Activated naive CD8-positive, alpha-beta T cell treated with anti-CD3 and anti-CD28 coated beads for 36 hours (primary cell): ENCODE measurements at regions not wholly inside any gene's neighbourhood (a gene's known extent, or its start where the extent isn't known, plus 50 kb on each side); places are given as distances from the start of the nearest gene placed in this dataset.

Experiments
- DNase-seq: peaks from one replicate; pipeline ENCODE4 v3.0.0; 2021
- H3K27ac Mint-ChIP-seq: one replicate; pipeline ENCODE4 v1.8.0; 2022; ENCODE audit warnings: mild to moderate bottlenecking, moderate library complexity, mixed read lengths
- H3K27me3 Mint-ChIP-seq: one replicate; pipeline ENCODE4 v1.8.0; 2022; ENCODE audit warnings: mild to moderate bottlenecking, mixed read lengths
- H3K36me3 Mint-ChIP-seq: one replicate; pipeline ENCODE4 v1.8.0; 2021; ENCODE audit warnings: mild to moderate bottlenecking, mixed read lengths
- H3K4me1 Mint-ChIP-seq: one replicate; pipeline ENCODE4 v1.8.0; 2021; ENCODE audit warnings: mixed read lengths
- H3K4me3 Mint-ChIP-seq: one replicate; pipeline ENCODE4 v1.8.0; 2022; ENCODE audit warnings: mild to moderate bottlenecking, moderate library complexity, mixed read lengths
- H3K9me3 Mint-ChIP-seq: one replicate; pipeline ENCODE4 v1.8.0; 2022; ENCODE audit warnings: mixed read lengths

DNA sequence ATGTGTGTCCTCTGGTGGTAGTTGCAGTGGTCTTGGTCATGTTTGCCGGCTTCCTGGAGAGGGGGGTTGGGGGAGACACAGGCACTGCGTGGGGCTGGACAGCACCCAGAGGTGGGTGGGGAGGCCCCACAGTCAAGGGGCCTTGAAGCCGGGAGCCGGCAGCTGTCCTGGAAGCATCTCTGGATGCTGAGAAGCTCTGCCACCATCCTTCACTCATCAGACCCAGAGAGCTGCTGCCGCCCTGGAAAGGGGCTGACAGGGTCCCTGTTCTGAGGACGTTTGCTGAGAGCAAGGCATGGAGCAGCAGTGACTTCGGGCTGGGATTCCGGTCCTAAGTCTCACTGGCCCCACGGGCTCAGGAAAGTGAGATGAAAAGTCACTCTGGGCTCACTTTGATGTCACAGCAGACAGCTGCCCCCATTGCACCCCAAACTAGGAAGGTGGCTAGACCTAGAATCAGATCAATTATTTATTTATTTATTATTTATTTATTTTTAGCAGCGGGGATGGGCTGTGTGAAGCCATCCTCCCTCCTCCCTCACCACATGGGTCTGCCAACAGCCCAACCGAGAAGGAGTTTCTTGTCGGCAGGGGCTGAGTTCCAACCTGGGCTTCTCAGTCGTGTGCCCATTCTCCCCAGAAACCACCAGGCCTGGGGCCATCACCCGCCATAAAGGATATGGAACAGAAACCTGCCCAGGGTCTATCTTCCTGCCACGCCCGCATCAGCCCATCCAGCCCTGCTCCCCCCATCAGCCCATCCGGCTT, 547.4 kb downstream of the PTPRU start:
- Mint-ChIP-seq H3K36me3 (no peaks in the 10 kb centered on the region), H3K4me3 (no peak overlapping the region), H3K4me1 (no peaks in the 10 kb centered on the region), H3K9me3 (no peaks in the 10 kb centered on the region), H3K27ac (no peak overlapping the region), H3K27me3 (peaks cover 15% of the 10 kb centered on the region)
- no peak for DNase-seq

DNA sequence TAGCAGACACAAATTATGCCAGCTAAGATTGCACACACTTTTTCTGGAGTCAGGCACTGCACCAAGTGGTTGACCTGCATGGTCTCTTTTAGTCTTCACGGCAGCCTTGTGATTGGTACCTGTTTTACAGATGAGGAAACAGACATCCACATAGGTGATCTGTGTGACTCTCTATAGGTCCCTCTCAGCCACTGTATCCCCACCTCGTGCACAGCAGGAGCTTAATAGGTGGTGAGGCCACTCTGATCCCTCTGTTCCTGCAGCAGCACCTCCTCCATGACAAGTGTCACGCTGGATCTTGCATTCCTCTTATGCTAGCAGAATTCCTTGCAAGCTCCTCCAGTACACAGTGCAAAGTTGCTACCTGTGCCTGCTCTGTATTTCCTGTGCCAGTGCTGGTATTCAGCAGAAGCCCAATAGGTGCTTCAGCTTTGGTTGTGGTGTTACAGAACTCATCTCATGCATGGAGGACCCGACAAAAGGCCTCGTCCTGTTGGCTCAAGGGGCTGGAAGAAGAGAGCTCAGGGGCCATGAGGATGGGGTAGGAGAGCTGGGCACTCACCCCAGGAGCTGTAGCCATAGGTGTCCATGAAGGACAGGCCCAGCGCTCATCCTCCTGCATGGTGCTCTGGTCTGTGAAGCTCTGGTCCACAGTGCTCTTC, 546.7 kb downstream of the PTPRU start:
- H3K9me3 Mint-ChIP-seq = no peaks in the 10 kb centered on the region
- no peak overlapping the region for H3K27ac Mint-ChIP-seq
- H3K4me3 Mint-ChIP-seq = no peak overlapping the region
- H3K4me1 Mint-ChIP-seq = no peaks in the 10 kb centered on the region
- H3K36me3 Mint-ChIP-seq = no peaks in the 10 kb centered on the region
- peaks cover 17% of the 10 kb centered on the region for H3K27me3 Mint-ChIP-seq
- DNase-seq = no peak

DNA sequence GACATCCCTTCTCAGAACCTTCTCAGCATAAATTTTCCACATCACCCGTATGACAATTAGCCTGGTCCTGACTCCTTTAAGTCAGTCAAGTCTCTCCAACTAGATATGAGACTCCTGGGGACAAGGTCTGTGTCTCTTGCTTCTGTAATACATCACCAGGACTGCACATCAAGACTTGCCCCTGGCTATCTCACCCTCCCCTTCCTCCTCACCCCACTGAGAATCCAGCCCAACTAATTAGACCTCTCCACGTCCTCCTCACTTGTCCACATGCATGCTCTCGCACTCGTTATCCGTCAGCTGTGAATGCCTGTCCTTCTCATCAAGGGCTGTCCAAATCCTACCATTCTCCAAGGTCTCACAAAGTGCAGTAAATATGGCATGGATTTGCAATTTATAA, 542.8 kb downstream of the PTPRU start:
- Mint-ChIP-seq H3K27ac (no peak overlapping the region), H3K36me3 (no peaks in the 10 kb centered on the region), H3K9me3 (peaks cover 5% of the 10 kb centered on the region), H3K27me3 (peaks cover 26% of the 10 kb centered on the region), H3K4me1 (no peaks in the 10 kb centered on the region), H3K4me3 (no peak overlapping the region)
- DNase-seq = no peak

DNA sequence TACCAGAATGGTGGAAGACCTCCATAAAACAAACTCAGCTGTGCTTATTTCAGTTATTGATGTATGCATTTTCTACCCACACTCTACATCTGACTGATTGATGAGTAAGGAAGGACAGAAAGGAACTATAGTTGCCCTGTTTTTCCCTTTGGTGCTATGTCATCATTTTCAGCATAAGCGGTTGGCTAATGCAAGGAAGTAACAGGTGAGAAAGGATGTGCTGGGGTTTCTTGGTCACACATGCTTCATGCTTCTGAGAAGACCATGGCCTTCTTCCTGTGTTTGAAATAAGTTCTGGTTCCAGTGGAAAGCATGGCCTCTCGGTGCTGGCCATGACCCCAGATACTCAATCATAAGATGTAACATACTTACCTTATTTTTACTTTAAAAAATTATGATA, 541.2 kb downstream of the PTPRU start:
- DNase-seq = no peak
- Mint-ChIP-seq H3K4me1 (no peaks in the 10 kb centered on the region), H3K4me3 (no peak overlapping the region), H3K9me3 (peaks cover 5% of the 10 kb centered on the region), H3K27me3 (peaks cover 27% of the 10 kb centered on the region), H3K27ac (no peak overlapping the region), H3K36me3 (no peaks in the 10 kb centered on the region)

DNA sequence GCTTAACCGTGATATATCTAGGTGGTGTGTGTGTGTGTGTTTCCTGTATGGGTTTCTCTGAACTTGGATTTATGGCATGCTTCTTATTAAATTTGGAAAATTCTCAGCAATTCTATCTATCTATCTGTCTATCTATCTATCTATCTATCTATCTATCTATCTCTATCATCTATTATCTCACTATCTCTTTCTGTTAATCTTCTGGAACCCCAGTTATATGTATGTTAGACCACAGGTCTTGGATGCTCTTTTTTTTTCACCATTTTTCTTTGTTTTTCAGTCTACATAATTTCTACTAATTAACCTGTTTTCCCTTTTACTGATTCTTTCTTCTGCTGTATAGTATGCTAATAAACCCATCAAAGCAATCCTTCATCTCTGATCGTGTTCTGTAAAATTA, 538.0 kb downstream of the PTPRU start:
- Mint-ChIP-seq H3K36me3 (no peaks in the 10 kb centered on the region), H3K27ac (no peak overlapping the region), H3K27me3 (peaks cover 17% of the 10 kb centered on the region), H3K4me1 (no peaks in the 10 kb centered on the region), H3K9me3 (peaks cover 5% of the 10 kb centered on the region), H3K4me3 (no peak overlapping the region)
- DNase-seq = no peak

DNA sequence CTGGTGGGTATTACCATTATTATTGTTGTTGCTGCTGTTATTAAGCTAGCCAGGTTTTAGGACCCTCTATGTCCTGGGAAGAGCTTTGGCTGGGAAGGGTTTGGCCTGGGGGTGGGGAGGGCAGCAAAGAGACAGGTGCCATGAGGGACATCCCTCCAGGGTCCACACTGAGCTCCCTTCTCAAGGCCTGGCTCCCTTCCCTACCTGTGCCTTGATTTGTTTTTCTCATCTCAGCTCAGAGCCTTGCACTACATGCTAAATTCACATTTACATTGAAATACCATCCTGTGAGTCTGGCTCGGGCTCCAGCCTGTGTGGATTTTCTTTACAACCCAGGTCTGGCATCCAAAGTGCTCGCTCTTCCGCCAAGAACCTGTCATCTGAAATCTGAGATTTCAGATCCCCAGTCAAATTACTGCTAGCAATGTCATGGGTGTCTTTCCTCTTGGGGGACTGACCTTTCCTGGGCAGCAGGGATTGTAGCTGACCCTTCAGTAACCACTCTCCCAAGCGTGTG, 536.3 kb downstream of the PTPRU start:
- DNase-seq = no peak
- Mint-ChIP-seq H3K9me3 (peaks cover 5% of the 10 kb centered on the region), H3K36me3 (no peaks in the 10 kb centered on the region), H3K4me1 (no peaks in the 10 kb centered on the region), H3K27ac (no peak overlapping the region), H3K4me3 (no peak overlapping the region), H3K27me3 (peaks cover 13% of the 10 kb centered on the region)

DNA sequence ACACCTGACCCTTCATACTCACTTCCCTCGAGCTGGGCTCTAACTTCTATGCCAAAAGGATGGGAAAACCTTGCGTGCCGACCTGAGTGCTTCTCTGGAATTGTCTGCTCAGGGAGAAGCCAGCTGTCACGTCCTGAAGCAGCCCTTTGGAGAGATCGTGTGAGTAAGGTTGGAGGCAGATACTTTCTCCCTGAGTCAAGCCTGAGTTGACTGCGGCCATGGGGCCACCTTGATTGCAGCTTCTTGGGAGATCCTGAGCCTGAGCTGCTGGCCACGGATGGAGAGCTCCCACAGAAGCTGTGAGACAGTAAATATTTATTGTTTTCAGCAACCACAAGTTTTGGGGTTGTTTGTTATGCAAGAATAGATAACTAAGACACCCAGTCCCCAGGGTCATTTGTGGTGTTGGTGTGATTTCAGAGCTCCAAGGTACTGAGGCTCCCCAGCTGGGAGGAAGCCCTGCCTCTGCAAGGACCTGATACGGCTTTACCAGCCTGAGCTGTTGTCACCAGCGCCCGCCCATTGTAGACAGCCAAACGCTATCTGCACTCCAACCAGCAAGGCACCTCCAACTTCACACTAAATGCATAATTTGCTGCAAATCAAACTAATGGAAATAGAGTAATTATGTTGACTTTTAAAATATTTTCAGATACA, 531.6 kb downstream of the PTPRU start:
- no peak overlapping the region for H3K4me3 Mint-ChIP-seq
- H3K27ac Mint-ChIP-seq = no peak overlapping the region
- H3K4me1 Mint-ChIP-seq = no peaks in the 10 kb centered on the region
- H3K27me3 Mint-ChIP-seq = peaks cover 35% of the 10 kb centered on the region
- H3K36me3 Mint-ChIP-seq = no peaks in the 10 kb centered on the region
- DNase-seq = no peak
- H3K9me3 Mint-ChIP-seq = no peaks in the 10 kb centered on the region

DNA sequence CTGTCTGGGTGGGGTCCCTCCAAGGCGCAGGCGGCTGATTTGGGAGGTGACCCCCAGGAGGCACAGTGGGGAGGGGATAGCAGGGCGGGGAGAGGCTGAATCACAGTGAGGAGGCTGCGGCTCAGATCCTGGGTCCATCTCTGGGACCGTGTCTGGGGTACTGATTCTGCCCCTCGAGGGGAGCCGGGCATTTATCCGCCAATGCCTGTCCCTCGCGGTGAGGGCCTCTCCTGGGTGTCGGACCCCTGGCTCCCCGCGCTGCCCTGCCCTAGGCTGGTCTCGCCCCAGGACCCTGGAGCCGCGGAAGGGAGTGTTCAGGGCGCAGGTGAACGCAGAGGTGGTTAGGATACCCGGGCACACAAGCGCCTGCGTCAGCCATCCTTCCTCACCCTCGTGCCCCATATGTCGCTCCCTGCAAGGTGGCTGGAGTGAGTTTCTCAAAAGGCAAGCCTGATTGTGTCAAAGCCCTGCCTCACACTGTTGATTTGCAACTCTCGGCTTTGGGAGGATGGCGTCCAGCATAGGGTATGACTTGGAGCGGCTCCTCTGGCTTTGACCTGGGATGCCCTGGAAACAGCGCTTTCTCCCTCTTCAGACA, 530.9 kb downstream of the PTPRU start:
- H3K27me3 Mint-ChIP-seq = peaks cover 38% of the 10 kb centered on the region
- no peaks in the 10 kb centered on the region for H3K4me1 Mint-ChIP-seq
- no peaks in the 10 kb centered on the region for H3K9me3 Mint-ChIP-seq
- no peaks in the 10 kb centered on the region for H3K36me3 Mint-ChIP-seq
- H3K4me3 Mint-ChIP-seq = no peak overlapping the region
- no peak overlapping the region for H3K27ac Mint-ChIP-seq
- no peak for DNase-seq

DNA sequence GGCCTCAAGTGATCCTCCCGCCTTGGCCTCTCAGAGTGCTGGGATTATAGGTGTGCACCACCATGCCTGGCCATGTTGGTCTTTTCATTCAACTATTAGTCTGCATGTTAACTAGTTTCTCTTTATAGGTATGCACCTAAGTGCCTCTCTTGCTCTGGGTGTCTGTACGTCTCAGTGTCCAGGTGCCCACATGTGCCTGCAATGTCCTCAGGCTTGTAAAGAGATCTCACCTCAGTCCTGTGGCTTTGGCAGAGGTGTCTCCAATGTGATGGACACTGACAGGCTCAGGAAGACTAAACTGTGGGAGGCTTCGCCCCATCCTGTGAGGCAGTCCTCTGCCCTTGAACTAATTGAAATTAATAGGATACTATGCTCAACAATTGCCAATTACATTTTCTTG, 526.3 kb downstream of the PTPRU start:
- peaks cover 37% of the 10 kb centered on the region for H3K27me3 Mint-ChIP-seq
- H3K36me3 Mint-ChIP-seq = no peaks in the 10 kb centered on the region
- no peaks in the 10 kb centered on the region for H3K9me3 Mint-ChIP-seq
- no peaks in the 10 kb centered on the region for H3K4me1 Mint-ChIP-seq
- no peak overlapping the region for H3K4me3 Mint-ChIP-seq
- no peak for DNase-seq
- H3K27ac Mint-ChIP-seq = no peak overlapping the region

DNA sequence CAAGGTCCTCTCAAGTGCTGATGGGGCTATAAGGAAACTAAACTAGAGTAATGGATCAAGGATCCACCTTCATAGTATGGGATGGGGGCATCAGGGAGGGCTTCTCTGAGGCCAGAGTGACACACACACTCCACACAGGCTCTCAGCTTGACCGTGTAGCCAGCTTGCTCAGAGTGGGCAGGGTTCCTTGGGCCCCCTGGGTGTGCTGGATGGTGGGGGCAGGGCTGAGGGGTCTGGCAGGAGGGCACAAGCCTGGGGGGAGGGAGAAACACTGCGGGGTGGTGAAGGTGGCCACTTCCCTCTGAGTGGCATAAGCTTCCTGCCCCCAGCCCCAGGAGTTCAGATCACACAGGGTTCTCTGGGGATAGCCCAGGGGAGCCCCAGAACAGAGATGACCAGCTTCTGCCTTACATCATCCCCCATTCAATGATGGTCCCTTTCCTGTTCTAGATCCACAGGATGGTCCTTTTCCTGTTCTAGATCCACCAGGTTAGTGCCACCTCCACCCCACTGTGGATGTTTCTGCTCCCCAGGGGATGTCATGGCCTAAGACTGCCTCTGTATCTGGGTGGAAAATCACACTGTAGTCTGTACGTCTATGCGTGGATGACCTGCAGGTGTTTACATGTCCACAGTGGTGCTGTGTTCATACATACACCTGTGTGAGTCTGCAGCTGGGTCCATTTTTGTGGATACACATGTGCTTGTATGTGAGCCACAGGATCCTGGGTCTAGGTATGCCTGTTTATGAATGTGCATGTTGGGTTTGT, 525.0 kb downstream of the PTPRU start:
- Mint-ChIP-seq H3K36me3 (no peaks in the 10 kb centered on the region), H3K4me3 (no peak overlapping the region), H3K9me3 (no peaks in the 10 kb centered on the region), H3K4me1 (no peaks in the 10 kb centered on the region), H3K27me3 (peaks cover 28% of the 10 kb centered on the region), H3K27ac (no peak overlapping the region)
- DNase-seq = no peak

DNA sequence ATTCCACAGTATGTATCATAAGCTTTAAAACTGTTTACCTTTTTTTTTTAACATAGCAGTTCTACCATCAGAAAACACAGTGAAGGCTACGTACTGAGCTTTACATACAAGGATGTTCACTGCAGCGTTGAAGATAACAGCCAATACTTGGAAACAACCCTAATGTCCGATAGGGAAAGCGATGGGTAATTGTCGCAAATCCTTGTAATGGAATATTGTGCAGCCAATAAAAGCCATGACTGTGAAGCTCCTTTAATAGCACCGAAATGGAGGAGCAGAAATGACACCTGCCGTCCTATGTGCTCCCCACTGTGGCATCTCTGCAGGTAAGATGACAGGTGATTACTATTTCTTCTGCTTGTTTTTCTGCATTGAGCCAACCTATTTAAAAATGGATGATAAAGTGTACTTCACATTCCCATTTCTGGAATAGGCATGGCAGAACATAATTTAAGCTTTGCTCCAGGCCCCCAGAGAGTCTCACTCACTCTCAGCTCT, 523.8 kb downstream of the PTPRU start:
- H3K27me3 Mint-ChIP-seq = peaks cover 25% of the 10 kb centered on the region
- no peak overlapping the region for H3K27ac Mint-ChIP-seq
- H3K9me3 Mint-ChIP-seq = no peaks in the 10 kb centered on the region
- no peaks in the 10 kb centered on the region for H3K36me3 Mint-ChIP-seq
- H3K4me3 Mint-ChIP-seq = no peak overlapping the region
- no peak for DNase-seq
- no peaks in the 10 kb centered on the region for H3K4me1 Mint-ChIP-seq

DNA sequence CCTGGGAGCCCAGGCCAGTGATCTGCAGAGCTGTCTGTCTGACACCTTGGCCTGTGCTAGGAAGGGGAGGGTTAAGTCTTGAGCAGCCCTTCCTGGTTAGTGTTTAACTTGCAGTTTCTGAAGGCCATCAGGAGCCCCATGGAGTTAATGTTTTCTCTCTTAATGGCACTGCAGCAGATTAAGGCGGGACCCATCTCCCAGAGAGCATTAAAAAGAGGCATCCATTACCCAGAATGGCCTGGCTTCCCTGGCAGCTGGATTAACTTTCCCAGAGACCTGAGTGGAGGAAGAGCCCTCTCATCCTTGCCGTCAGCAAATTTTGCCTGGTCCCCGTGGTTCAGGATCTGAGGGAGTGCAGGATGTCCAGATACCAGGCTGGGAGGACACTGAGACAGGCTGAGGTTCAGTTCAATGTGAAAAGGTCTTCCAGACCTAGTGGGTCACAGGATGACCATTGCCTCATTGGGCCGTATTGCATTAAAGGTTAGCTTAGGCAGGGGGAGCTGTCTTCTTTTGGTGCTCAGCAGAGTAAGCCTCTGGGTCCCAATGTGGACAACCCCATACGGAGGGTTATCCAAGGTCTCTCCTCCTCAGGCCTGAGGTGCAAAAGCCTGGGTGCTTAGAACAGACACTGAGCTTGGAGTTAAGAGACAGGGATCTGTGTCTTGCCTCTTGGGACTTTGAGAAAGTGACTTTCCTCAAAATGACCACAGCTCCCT, 522.6 kb downstream of the PTPRU start:
- no peak overlapping the region for H3K27ac Mint-ChIP-seq
- no peak for DNase-seq
- H3K4me1 Mint-ChIP-seq = no peaks in the 10 kb centered on the region
- H3K9me3 Mint-ChIP-seq = no peaks in the 10 kb centered on the region
- peaks cover 20% of the 10 kb centered on the region for H3K27me3 Mint-ChIP-seq
- no peak overlapping the region for H3K4me3 Mint-ChIP-seq
- no peaks in the 10 kb centered on the region for H3K36me3 Mint-ChIP-seq

DNA sequence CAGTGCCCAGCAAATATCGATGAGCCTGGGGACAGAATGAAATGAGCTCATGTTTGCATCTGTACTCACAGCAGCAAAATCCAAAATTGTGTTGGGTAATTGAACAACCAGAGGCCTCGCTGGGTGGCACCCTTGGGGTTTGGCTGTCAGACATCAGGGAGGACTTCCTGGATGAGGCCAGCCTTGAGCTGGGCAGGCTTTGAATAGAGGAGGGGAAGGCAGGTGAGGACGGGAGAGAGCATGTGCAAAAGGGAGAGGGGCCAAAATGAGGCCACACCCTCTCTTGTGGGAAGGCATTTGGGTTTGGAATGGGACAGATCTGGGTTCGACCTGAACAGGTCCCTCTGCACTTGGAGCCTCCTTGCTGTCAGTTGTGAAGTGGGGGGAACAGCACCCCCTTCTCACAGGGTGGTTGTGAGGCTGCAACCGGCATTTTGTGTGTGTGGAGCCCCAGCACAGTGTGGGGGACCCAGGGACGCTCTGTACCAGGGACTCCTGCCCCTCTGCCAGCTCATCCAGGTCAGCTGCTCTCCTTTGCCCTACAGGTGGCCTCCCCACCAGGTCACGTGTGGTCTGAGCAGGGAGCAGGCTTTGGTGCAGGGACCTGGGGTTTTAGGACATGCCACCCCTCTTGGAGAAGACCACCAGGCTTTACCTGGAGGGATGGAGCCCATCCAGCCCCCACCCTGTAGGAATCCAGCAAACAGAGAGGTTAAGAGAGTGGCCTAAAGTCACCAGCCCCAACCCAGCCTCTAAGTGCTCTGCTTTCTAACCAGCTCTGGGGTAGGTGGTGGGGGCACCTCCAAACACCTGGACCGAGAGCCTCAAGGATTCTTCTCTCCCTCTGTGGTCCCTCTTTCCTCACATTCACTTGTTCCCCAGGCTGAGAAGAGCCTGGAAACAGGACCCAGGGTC, 521.8 kb downstream of the PTPRU start:
- no peak for DNase-seq
- Mint-ChIP-seq H3K36me3 (no peaks in the 10 kb centered on the region), H3K27me3 (peaks cover 12% of the 10 kb centered on the region), H3K4me3 (no peak overlapping the region), H3K27ac (no peak overlapping the region), H3K9me3 (no peaks in the 10 kb centered on the region), H3K4me1 (no peaks in the 10 kb centered on the region)
